Right lobe of liver (tissue), 4 donors: ENCODE measurements at regions not wholly inside any gene's neighbourhood (a gene's known extent, or its start where the extent isn't known, plus 50 kb on each side); places are given as distances from the start of the nearest gene placed in this dataset.

Source experiments
- POLR2A ChIP-seq: fragments of 450-650 bp; IDR thresholded peaks from one replicate; pipeline ENCODE4 v1.6.1; 2017; ENCODE audit warnings: antibody characterized with exemption, mild to moderate bottlenecking
- TF ChIP-seq, protein P1 (sequence below), 4 donors: fragments of 200-600 bp in 3 of 4; fragments of 450-650 bp in 1 of 4; IDR thresholded peaks; one replicate each; pipeline versions ENCODE4 v1.5.1 to v1.8.0; 2016 to 2022; ENCODE audit warnings: antibody characterized with exemption in 4 of 4, mild to moderate bottlenecking in 2 of 4
- donor health status: DM: no; HTN: no; CAD: no.
- donor health status: DM: no; HTN: no; CAD: no.
- donor health status: DM: no; HTN: yes; CAD: no.

DNA sequence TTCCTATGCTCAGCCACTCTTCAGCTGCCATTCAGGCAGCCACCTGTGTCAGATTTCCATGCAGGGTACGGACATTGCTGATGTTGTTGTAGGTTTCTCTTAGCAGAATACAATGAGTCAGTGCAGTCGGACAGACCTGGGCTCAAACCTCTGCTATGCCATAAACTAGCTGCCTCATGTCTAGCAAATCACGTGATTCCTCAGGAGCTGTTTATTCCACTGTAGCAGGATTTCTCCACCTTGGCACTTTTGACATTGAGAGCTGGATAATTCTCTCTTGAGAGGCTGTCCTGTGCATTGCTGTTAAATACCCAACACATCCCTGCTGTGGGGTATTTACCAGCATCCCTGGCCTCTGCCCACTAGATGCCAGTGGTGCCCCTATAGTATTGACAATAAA, 413.8 kb upstream of the CDH4 start:
- TF ChIP-seq, protein P1, sequence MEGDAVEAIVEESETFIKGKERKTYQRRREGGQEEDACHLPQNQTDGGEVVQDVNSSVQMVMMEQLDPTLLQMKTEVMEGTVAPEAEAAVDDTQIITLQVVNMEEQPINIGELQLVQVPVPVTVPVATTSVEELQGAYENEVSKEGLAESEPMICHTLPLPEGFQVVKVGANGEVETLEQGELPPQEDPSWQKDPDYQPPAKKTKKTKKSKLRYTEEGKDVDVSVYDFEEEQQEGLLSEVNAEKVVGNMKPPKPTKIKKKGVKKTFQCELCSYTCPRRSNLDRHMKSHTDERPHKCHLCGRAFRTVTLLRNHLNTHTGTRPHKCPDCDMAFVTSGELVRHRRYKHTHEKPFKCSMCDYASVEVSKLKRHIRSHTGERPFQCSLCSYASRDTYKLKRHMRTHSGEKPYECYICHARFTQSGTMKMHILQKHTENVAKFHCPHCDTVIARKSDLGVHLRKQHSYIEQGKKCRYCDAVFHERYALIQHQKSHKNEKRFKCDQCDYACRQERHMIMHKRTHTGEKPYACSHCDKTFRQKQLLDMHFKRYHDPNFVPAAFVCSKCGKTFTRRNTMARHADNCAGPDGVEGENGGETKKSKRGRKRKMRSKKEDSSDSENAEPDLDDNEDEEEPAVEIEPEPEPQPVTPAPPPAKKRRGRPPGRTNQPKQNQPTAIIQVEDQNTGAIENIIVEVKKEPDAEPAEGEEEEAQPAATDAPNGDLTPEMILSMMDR (IDR thresholded peaks at IDR 0.05), result no peak
- no peak for TF ChIP-seq POLR2A
